ENCODE measurements at regions not wholly inside any gene's neighbourhood (a gene's known extent, or its start where the extent isn't known, plus 50 kb on each side); places are given as distances from the start of the nearest gene placed in this dataset.

DNA sequence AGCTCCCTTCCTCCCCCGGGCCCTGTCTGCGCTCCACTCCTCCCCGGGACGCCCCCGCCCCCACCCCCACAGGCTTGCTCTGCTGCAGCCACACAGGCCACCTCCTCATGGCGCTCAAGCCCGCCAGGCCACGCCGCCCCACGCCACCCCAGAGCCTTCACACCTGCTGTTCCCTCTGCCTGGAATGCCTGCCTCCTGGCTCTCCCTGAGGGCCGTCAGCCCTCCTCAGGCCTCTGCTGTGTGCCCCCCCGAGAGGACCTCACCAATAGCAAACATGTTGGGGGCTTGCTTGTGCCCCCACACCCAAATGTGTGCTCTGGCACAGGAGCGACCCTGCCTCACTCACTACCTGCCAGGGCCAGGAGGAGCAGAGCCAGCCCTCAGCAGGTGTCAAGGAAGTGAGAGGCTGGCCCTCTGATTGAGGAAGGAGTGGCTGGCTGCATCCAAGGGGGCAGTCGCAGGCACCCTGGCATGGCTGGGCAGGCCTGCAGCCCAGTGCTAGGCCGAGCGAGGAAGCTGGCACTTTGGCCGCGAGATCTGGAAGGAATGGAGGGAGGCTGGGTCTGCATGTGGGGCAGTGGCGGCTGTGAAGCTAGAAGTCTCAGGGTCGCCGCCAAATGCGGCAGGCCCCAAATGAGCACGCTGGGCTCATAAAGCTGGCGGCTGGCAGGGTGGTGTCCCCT lies 86.5 kb downstream of the INHBB start:
- TF ChIP-seq YY1 (tag by site-specific recombination; IDR thresholded peaks at IDR 0.05) (no peak), TRIM28 (IDR thresholded peaks at IDR 0.05; ENCODE audit: borderline replicate concordance, low read length) (no peak), MEIS1 (CRISPR knock-in tag; IDR thresholded peaks at IDR 0.05; ENCODE audit: borderline replicate concordance) (no peak), ZBTB7A (tag by site-specific recombination; IDR thresholded peaks at IDR 0.05; ENCODE audit: low read depth) (no peak), ZBTB8A (tag by site-specific recombination; IDR thresholded peaks at IDR 0.05) (no peak)
- TF ChIP-seq, protein P1, sequence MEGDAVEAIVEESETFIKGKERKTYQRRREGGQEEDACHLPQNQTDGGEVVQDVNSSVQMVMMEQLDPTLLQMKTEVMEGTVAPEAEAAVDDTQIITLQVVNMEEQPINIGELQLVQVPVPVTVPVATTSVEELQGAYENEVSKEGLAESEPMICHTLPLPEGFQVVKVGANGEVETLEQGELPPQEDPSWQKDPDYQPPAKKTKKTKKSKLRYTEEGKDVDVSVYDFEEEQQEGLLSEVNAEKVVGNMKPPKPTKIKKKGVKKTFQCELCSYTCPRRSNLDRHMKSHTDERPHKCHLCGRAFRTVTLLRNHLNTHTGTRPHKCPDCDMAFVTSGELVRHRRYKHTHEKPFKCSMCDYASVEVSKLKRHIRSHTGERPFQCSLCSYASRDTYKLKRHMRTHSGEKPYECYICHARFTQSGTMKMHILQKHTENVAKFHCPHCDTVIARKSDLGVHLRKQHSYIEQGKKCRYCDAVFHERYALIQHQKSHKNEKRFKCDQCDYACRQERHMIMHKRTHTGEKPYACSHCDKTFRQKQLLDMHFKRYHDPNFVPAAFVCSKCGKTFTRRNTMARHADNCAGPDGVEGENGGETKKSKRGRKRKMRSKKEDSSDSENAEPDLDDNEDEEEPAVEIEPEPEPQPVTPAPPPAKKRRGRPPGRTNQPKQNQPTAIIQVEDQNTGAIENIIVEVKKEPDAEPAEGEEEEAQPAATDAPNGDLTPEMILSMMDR (tag by site-specific recombination; IDR thresholded peaks at IDR 0.05): no peak
- TF ChIP-seq, protein P2, sequence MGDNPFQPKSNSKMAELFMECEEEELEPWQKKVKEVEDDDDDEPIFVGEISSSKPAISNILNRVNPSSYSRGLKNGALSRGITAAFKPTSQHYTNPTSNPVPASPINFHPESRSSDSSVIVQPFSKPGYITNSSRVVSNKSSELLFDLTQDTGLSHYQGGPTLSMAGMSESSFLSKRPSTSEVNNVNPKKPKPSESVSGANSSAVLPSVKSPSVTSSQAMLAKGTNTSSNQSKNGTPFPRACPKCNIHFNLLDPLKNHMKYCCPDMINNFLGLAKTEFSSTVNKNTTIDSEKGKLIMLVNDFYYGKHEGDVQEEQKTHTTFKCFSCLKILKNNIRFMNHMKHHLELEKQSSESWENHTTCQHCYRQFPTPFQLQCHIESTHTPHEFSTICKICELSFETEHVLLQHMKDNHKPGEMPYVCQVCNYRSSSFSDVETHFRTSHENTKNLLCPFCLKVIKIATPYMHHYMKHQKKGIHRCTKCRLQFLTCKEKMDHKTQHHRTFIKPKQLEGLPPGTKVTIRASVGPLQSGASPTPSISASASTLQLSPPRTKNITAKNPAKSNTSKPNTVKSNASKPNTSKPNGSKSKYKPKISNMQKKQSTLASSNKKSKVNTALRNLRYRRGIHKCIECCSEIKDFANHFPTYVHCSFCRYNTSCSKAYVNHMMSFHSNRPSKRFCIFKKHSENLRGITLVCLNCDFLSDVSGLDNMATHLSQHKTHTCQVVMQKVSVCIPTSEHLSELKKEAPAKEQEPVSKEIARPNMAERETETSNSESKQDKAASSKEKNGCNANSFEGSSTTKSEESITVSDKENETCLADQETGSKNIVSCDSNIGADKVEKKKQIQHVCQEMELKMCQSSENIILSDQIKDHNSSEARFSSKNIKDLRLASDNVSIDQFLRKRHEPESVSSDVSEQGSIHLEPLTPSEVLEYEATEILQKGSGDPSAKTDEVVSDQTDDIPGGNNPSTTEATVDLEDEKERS (tag by site-specific recombination; IDR thresholded peaks at IDR 0.05): no peak
- TF ChIP-seq, protein P3, sequence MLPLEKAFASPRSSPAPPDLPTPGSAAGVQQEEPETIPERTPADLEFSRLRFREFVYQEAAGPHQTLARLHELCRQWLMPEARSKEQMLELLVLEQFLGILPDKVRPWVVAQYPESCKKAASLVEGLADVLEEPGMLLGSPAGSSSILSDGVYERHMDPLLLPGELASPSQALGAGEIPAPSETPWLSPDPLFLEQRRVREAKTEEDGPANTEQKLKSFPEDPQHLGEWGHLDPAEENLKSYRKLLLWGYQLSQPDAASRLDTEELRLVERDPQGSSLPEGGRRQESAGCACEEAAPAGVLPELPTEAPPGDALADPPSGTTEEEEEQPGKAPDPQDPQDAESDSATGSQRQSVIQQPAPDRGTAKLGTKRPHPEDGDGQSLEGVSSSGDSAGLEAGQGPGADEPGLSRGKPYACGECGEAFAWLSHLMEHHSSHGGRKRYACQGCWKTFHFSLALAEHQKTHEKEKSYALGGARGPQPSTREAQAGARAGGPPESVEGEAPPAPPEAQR (tag by site-specific recombination; IDR thresholded peaks at IDR 0.05): no peak
